GM21717 (cell line): ENCODE measurements at regions not wholly inside any gene's neighbourhood (a gene's known extent, or its start where the extent isn't known, plus 50 kb on each side); places are given as distances from the start of the nearest gene placed in this dataset.

ENCODE experiments used
- ATAC-seq: cut with Tn5 transposase; IDR thresholded peaks from one replicate; pipeline ENCODE4 v1.9.1; 2021; ENCODE audit warnings: mild to moderate bottlenecking, moderate library complexity; ENCODE audit not compliant: unreplicated experiment

- peak; percentile 24 for ATAC-seq
These were observed 162.6 kb upstream of the PLEKHG7 start for GRCh38 chr12:92539976-92540781.

DNA sequence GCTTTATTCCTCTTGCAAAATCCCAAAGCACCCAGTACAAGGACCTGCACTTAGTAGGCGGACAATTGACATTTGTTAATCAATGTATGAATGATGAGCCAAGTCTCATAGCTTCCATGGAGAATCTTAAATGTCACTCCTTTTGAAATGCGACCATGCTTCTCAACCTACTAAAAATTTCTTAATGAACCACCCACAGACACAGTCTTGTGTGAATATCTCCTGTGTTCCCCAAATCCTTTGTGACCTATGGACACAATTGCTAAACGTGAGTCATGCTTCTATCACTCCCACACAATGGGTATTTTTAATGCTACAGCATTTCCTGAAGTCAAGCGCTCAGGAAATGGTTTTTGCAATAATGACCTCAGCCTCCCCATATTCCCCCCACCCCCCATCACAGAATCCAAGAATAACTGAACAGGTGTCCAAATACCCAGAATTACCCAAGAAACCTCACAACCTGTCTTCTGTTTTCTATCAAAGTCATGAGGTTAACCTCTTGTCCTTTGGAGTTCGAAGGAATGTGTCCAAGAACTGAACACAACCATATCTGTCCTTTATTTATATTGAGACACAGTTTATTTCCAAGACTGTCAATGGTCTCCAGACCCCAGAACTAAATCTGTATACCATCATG, 163.6 kb upstream of the PLEKHG7 start:
- ATAC-seq, result peak; percentile 46

GRCh38 chr12:92537290-92537960, 165.4 kb upstream of the PLEKHG7 start:
- ATAC-seq, result no peak

- no peak for ATAC-seq
These were observed 166.8 kb upstream of the PLEKHG7 start for GRCh38 chr12:92535961-92536360.

DNA sequence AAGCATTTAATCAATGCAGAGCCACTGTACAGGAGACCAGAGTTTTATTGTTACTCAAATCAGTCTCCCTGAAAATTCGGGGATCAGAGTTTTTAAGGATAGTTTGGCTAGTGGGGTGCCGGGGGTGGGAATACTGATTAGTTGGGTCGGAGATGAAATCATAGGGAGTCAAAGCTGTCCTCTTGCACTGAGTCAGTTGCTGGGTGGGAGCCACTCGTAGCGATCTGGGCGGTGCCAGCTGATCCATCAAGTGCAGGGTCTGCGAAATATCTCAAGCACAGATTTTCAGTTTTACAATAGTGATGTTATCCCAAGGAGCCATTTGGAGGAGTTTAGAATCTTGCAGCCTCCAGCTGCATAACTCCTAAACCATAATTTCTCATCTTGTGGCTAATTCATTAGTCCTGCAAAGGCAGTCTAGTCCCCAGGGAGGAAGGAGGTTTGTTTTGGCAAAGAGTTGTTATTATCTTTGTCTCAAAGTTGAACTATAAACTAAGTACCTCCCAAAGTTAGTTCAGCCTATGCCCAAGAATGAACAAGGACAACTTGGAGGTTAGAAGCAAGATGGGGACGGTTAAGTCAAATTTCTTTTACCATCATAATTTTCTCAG, 169.4 kb upstream of the PLEKHG7 start:
- no peak for ATAC-seq

DNA sequence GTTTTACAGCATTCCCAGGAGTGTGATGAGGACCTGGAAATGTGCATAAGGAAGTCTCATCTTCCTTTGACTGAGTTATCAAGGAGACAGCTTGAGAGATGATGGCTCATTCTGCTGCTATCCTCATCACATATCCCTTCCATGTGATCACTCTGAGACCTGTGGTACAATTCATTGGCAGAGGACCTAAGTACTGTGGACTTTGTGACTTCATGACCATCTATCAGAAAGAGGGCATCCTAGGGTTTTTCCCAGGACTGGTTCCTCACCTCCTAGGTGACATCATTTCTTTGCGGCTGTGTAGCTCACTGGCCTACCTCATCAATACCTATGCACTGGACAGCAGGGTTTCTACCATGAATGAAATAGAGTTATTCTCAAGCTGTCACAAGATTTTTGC, 172.1 kb upstream of the PLEKHG7 start:
- ATAC-seq, result no peak

DNA sequence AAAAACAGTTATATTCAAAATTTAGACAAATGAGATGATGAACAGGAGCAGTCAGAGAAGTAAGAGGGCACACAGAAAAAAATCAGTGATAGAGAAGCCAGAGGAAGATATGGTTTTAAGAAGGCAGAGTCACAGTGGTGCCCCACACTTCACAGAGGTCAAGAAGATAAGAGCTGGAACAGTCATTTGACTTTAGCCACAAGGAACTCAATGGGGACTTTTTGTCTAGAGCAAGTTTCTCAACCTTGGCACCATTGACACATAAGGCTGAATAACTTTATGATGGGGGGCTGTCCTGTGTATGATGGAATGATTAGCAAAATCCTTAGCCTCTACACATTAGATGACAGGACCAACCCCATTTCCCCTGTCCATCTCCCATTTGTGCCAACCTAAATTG, 172.8 kb upstream of the PLEKHG7 start:
- peak; percentile 68 for ATAC-seq

DNA sequence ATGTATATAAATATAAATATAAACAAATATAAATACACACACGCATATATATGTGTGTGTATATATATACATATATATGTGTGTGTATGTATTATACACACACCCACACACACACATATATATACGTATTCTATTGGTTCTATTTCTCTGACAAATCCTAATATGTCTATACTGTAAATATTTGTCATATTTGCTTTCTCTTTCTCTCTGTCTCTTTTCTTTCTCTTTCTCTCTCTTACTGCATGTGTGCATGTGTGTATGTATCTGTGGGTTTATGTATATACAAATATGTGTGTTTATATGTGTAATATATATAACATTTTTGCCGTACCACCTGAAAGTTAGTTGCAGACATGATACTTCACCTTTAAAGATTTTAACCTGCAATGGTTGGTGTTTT, 174.2 kb upstream of the PLEKHG7 start:
- ATAC-seq, result peak; percentile 55

DNA sequence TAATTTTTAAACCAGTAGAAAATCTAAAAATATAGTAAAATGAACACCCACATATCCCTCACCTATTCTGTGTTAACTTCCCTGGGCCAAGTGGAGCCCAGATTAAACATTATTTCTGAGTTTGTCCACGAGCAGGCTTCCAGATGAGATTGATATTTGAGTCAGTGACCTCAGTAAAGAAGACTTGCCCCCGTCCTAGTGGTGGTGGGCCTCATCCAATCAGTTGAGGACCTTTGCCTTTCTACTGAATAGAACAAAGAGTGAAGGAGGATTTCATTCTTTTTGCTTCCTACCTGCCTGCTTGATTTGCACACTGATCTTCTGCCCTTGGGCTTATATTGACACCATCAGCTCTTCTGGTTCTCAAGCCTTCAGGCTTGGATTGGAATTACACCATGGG, 174.7 kb upstream of the PLEKHG7 start:
- no peak for ATAC-seq

- ATAC-seq, result no peak
These were observed 178.3 kb upstream of the PLEKHG7 start for GRCh38 chr12:92524489-92524888.

DNA sequence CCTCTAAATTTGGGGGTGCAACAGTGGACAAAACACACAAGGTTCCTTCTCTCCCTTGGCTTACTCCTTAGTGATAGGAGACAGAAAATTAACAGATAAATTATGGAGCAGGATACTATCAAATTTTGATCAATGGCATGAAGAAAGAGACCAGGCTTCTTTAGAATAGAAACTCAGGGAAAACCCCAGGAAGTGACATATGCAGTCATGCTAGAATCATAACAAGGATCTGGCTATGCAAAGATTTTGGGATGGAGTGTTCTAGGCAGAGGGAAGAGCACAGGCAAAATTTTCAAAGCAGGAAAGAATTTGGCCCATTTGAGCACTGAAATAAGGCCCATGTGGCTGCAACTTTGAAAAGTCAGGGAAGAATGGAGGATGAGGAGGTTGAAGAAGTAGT, 182.3 kb upstream of the PLEKHG7 start:
- no peak for ATAC-seq

DNA sequence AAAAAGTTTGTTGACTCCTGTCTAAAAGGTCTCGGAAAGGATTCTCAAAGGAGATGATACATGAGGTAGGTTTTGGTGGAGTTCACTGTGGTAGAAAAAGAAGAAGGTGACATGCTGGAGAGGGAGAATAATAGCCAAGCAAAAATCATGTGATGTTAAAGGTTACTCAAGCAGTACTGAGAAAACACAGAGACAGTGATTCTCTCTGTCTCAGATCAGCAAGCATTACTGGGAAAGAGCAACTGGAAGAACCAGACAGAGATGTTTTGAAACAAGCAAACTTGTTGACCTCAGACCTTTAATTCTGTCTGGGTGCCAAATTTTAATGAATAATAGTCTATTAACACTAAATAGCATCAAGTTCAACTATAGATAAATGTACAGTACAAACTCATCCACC, 183.5 kb upstream of the PLEKHG7 start:
- ATAC-seq, result no peak

GRCh38 chr12:92518071-92518470, 184.7 kb upstream of the PLEKHG7 start:
- no peak for ATAC-seq

DNA sequence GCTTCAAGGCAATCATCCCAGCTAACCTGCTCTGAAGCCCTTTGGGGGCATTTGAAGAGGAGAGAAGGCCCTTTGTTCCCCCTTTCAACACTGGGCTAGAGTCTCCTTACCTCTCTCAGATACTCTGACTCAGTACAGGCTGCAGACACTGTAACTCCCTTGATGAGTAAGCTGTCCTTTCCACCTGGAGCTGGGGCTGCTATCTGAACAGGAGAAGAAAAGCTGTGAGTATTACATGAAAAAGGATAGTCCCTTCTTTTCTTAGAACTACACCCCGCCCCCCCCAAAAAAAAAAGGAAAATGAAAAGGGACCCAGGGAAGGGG, 186.6 kb upstream of the PLEKHG7 start:
- ATAC-seq, result no peak

DNA sequence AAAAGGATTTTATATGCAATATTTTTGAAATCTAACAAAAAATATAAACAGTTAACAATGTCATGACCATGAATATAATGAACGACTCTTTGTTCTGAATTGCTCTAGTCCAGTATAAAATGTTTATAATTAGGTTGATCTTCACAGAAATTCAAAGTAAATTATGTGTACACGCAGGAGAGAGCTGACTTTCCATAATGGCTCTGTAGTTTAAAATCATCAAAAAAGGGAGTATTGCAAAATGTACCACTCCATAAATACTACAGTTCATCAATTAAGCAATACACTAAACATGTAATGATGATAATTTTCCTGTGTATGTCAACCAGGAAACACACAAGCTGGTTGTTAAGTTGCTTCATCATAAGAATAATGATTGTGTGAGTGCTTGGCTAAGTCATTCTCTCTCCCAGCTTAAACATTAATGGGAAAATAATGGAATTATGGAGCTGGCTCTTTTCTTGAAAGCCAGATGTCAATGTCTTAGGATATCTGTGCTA, 189.5 kb upstream of the PLEKHG7 start:
- no peak for ATAC-seq

GRCh38 chr12:92511786-92512185, 191.0 kb upstream of the PLEKHG7 start:
- ATAC-seq, result no peak

- ATAC-seq, result no peak
These were observed 193.5 kb upstream of the PLEKHG7 start for GRCh38 chr12:92509156-92509738.

DNA sequence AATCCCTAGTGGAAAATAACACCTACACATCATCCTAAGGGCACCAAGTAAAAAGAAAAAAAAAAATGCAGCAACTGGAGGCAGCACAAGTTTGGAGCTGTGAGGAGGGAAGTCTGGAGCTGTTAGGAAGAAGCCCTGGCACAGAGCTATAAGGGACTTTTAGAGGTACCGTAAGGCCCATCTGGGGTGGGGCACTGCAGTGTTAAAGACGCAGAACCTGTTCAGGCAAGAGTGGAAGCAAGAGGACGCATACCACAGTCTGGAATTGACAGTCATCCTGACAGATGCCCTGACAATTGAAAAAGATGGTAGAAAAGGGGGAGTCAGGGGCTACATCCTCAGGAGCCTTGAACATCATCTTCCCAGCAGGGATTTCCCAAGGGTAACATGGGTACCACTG, 195.9 kb upstream of the PLEKHG7 start:
- no peak for ATAC-seq

DNA sequence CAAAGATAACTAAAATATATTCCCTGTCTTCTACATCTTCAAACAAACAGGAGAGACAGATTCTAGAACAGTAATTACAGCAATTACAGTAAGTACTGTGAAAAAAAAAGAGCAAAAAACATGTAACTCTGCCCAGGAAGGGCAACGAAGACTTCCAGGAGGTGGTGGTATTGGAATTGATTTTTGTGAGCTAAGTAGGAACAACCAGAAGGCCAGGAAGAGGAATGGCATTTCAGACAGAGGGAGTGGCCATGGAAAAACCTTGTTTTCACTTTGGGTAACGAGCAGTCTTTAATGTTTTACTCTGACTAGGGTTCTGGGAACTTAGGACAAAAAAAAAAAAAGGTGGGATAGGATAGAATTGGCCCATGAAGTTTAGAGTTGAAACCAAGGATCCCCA, 196.3 kb upstream of the PLEKHG7 start:
- ATAC-seq, result no peak

GRCh38 chr12:92505254-92506231, 197.2 kb upstream of the PLEKHG7 start:
- peak; percentile 32 for ATAC-seq
